K562 (cell line): ENCODE measurements at regions not wholly inside any gene's neighbourhood (a gene's known extent, or its start where the extent isn't known, plus 50 kb on each side); places are given as distances from the start of the nearest gene placed in this dataset.
A peak's percentile ranks its signal among the peaks of the same experiment; 100 is the strongest.

Source experiments
- ATAC-seq: fragments of 200-7000 bp; cut with Tn5 transposase; 3 replicates; pipeline ENCODE4 v1.9.1; 2020; ENCODE audit warnings: moderate library complexity
- BruUV-seq: library from RNA; stranded (reverse); fragments of 400-500 nt; replicated peaks from 2 replicates; lab custom pipeline; 2021; lab: Mats Ljungman, UMichigan
- CTCF ChIA-PET: fragments of 300-600 bp; formaldehyde crosslinking; extraction: SDS; loops from one replicate; lab custom pipeline; 2021; ENCODE audit warnings: low intra/inter-chr PET ratio; lab: Yijun Ruan, JAX
- POLR2A ChIA-PET: fragments of 300-600, 350-650 bp; sonication (Branson Sonifier 250); formaldehyde crosslinking; extraction: SDS; loops from one replicate; lab custom pipeline; 2021; ENCODE audit warnings: antibody characterized with exemption, inconsistent platforms; lab: Yijun Ruan, JAX
- DNase-seq, 4 experiments: peaks; one replicate each; pipeline versions ENCODE4 v3.0.0 to v3.0.0-alpha.2; 2011 to 2018; ENCODE audit warnings: low spot score in 3 of 4, mixed read lengths in 3 of 4; ENCODE audit errors: extremely low read depth in 1 of 4
- FAIRE-seq: peaks from 2 replicates; lab custom pipeline; 2011; peaks lifted over from hg19 to GRCh38; lab: Jason Lieb, UNC
- H2AFZ ChIP-seq: 2 replicates; pipeline ENCODE4 v1.6.0; 2011; ENCODE audit warnings: low read depth, low read length, control low read depth, inconsistent platforms
- H3K27ac ChIP-seq: fragments of 200-600 bp; 3 replicates; pipeline ENCODE4 v1.8.0; 2011; ENCODE audit warnings: low read depth, mild to moderate bottlenecking, control low read depth, inconsistent platforms, low read length, moderate library complexity, mixed read lengths; ENCODE audit errors: extremely low read depth
- H3K27me3 ChIP-seq, 2 experiments: fragments of 300-600 bp in 1 of 2; 2 replicates in 1 of 2; 3 replicates in 1 of 2; pipeline versions ENCODE4 v1.6.0 to v1.8.0; 2011; ENCODE audit warnings: inconsistent platforms in 2 of 2, low read length in 2 of 2, mild to moderate bottlenecking in 1 of 2, mixed read lengths in 1 of 2, moderate library complexity in 1 of 2; ENCODE audit not compliant: control insufficient read depth in 2 of 2, insufficient read depth in 2 of 2
- H3K36me3 ChIP-seq: fragments of 300-600 bp; 3 replicates; pipeline ENCODE4 v1.8.0; 2011; ENCODE audit warnings: mild to moderate bottlenecking, low read length, inconsistent platforms; ENCODE audit not compliant: control insufficient read depth, insufficient read depth
- H3K4me1 ChIP-seq, 2 experiments: fragments of 200-600 bp in 1 of 2; replicated peaks in 1 of 2; 2 replicates in 1 of 2; 3 replicates in 1 of 2; pipeline versions ENCODE4 v1.5.1 to v1.8.0; 2011; ENCODE audit warnings: inconsistent platforms in 2 of 2, low read length in 2 of 2, mild to moderate bottlenecking in 1 of 2, mixed read lengths in 1 of 2, moderate library complexity in 1 of 2; ENCODE audit not compliant: control insufficient read depth in 2 of 2, insufficient read depth in 2 of 2
- H3K4me2 ChIP-seq: 2 replicates; pipeline ENCODE4 v1.6.1; 2011; ENCODE audit warnings: low read length, control low read depth, inconsistent platforms, mixed read lengths; ENCODE audit not compliant: insufficient read depth
- H3K4me3 ChIP-seq: fragments of 200-600 bp; sonication (generic), shearing (Covaris generic); 2 replicates; pipeline ENCODE4 v1.5.1; 2016; ENCODE audit warnings: control low read depth, inconsistent platforms
- H3K79me2 ChIP-seq: fragments of 200-600 bp; 3 replicates; pipeline ENCODE4 v1.8.0; 2011; ENCODE audit warnings: low read length, inconsistent platforms; ENCODE audit not compliant: control insufficient read depth, insufficient read depth
- H3K9ac ChIP-seq, 2 experiments: 2 replicates each; pipeline versions ENCODE4 v1.6.0 to v1.6.1; 2011; ENCODE audit warnings: low read depth in 2 of 2, low read length in 2 of 2, control low read depth in 1 of 2, inconsistent platforms in 1 of 2, mild to moderate bottlenecking in 1 of 2, mixed read lengths in 1 of 2; ENCODE audit not compliant: insufficient read depth in 1 of 2
- H3K9me1 ChIP-seq: one replicate; pipeline ENCODE4 v1.6.0; 2011; ENCODE audit warnings: inconsistent platforms, mild to moderate bottlenecking, low read length, moderate library complexity; ENCODE audit not compliant: control insufficient read depth, insufficient read depth
- H3K9me3 ChIP-seq: replicated peaks from 2 replicates; pipeline ENCODE4 v1.5.1; 2011; ENCODE audit warnings: low read depth, low read length, inconsistent platforms; ENCODE audit not compliant: control insufficient read depth, insufficient read depth
- H4K20me1 ChIP-seq: replicated peaks from 2 replicates; pipeline ENCODE4 v1.6.1; 2011; ENCODE audit warnings: low read length, inconsistent platforms, mixed read lengths; ENCODE audit not compliant: control insufficient read depth, insufficient read depth
- BDP1 ChIP-seq: IDR thresholded peaks from 3 replicates; pipeline ENCODE4 v1.6.1; 2011; ENCODE audit not compliant: insufficient read length, insufficient read depth
- CHD4 ChIP-seq: fragments of 200-600 bp; sonication (generic); IDR thresholded peaks from 3 replicates; pipeline ENCODE4 v1.6.1; 2012; ENCODE audit warnings: low read depth, mild to moderate bottlenecking, mixed read lengths, low read length, inconsistent platforms; ENCODE audit not compliant: insufficient read depth, insufficient replicate concordance, poor library complexity, severe bottlenecking
- KLF6 ChIP-seq: fragments of 250-450 bp; sonication (Bioruptor Pico); IDR thresholded peaks from 2 replicates; pipeline ENCODE4 v1.4.0; 2020; ENCODE audit warnings: mild to moderate bottlenecking, moderate library complexity, borderline replicate concordance
- MAFF ChIP-seq: IDR thresholded peaks from 2 replicates; pipeline ENCODE4 v1.6.1; 2012; ENCODE audit warnings: low read length, improper control_type of control experiment
- NR2F6 ChIP-seq: fragments of 450-650 bp; formaldehyde crosslinking; IDR thresholded peaks from 2 replicates; pipeline ENCODE4 v1.4.0; 2020; ENCODE audit warnings: mild to moderate bottlenecking
- RBM22 ChIP-seq: fragments of 200-400 bp; formaldehyde crosslinking; IDR thresholded peaks from 2 replicates; pipeline ENCODE4 v1.6.1; 2018; ENCODE audit warnings: low read length, low read depth; ENCODE audit not compliant: poor library complexity, severe bottlenecking
- SRSF9 ChIP-seq: fragments of 200-400 bp; formaldehyde crosslinking; IDR thresholded peaks from 2 replicates; pipeline ENCODE4 v1.6.1; 2017; ENCODE audit warnings: low read depth, low read length, borderline replicate concordance
- TEAD1 ChIP-seq, 2 experiments: fragments of 450-650 bp in 1 of 2; sonication (generic) in 1 of 2; formaldehyde crosslinking; IDR thresholded peaks; 2 replicates each; pipeline versions ENCODE4 v1.4.0 to v1.8.0; 2020 to 2022; ENCODE audit warnings: mild to moderate bottlenecking in 2 of 2, missing genetic modification reagents in 1 of 2
- U2AF2 ChIP-seq: fragments of 200-400 bp; formaldehyde crosslinking; optimal IDR thresholded peaks from 2 replicates; pipeline ENCODE3; 2017; ENCODE audit warnings: low read depth, mild to moderate bottlenecking, low read length
- ZBTB2 ChIP-seq: fragments of 450-650 bp; IDR thresholded peaks from 2 replicates; pipeline ENCODE4 v1.6.1; 2016; ENCODE audit warnings: antibody characterized with exemption
- ZNF316 ChIP-seq: fragments of 450-650 bp; IDR thresholded peaks from 2 replicates; pipeline ENCODE4 v1.6.1; 2016
- ZNF584 ChIP-seq: fragments of 200-800 bp; sonication (Bioruptor generic); IDR thresholded peaks from 2 replicates; pipeline ENCODE4 v1.6.1; 2016; ENCODE audit warnings: low read depth, mild to moderate bottlenecking, missing genetic modification characterization, missing compliant biosample characterization
- WGBS: fragments of 100-300 bp; shearing (Covaris generic); methylation state at CpG from one replicate; pipeline ENCODE4 v1.1.6; 2016; ENCODE audit warnings: low coverage, mixed read lengths; ENCODE audit not compliant: insufficient coverage; ENCODE audit errors: missing lambda C conversion rate; 5-methylcytosine and 5-hydroxymethylcytosine counted together
- in situ Hi-C: fragments of 300-500 bp; cut with MboI; formaldehyde crosslinking; loops from 4 replicates; pipeline ENCODE4 v1.15.0; 2018; ENCODE audit warnings: inconsistent platforms, mixed read lengths
- intact Hi-C: fragments of 100-400 bp; cut with micrococcal nuclease; formaldehyde crosslinking; loops from 2 replicates; pipeline ENCODE4 v1.14.2; 2022

GRCh38 chr7:17033245-17033644 lies 151.5 kb upstream of the AGR3 start (continued):
- no peak for TF ChIP-seq KLF6 (CRISPR knock-in tag)
- TF ChIP-seq CHD4: no peak
- TF ChIP-seq ZNF584 (CRISPR knock-in tag): no peak
- TF ChIP-seq RBM22: no peak
- TF ChIP-seq TEAD1 (CRISPR knock-in tag; IDR thresholded peaks at IDR 0.05): no peak
- TF ChIP-seq U2AF2: no peak
- no peak for TF ChIP-seq BDP1
- no peak for TF ChIP-seq SRSF9

GRCh38 chr7:17036584-17036983 lies 154.8 kb upstream of the AGR3 start:
- no peak for TF ChIP-seq NR2F6
- TF ChIP-seq ZBTB2: no peak
- peak; percentile 62; the same call in 1 of the 2 replicates for TF ChIP-seq ZNF316
- TF ChIP-seq MAFF: 0 out of 2 replicates have a peak, but pooled peaks have one; percentile 1
- TF ChIP-seq, all 486 proteins: peak for 2
- DNase-seq (no peak), FAIRE-seq (no peak), ATAC-seq (no peak)
- Histone ChIP-seq H2AFZ (no peak overlapping the region), H3K9me1 (no peaks in the 10 kb centered on the region), H3K27ac (no peak overlapping the region), H3K36me3 (no peaks in the 10 kb centered on the region), H3K9me3 (no peaks in the 10 kb centered on the region; the same call in 1 of the 2 replicates), H3K9ac (no peak overlapping the region), H3K4me3 (no peak overlapping the region), H3K4me1 (no peaks in the 10 kb centered on the region), H3K4me2 (no peak overlapping the region), H4K20me1 (no peaks in the 10 kb centered on the region), H3K79me2 (no peaks in the 10 kb centered on the region), H3K27me3 (no peaks in the 10 kb centered on the region)
- in situ Hi-C loops (no loop called here), intact Hi-C loops (no loop called here)
- WGBS: 6% methylated on average over 2 of the region's 2 CpGs
- ChIA-PET POLR2A (no interaction called here), CTCF (no interaction called here)
- no TSS peak for BruUV-seq
